ENCODE measurements at regions not wholly inside any gene's neighbourhood (a gene's known extent, or its start where the extent isn't known, plus 50 kb on each side); places are given as distances from the start of the nearest gene placed in this dataset.

DNA sequence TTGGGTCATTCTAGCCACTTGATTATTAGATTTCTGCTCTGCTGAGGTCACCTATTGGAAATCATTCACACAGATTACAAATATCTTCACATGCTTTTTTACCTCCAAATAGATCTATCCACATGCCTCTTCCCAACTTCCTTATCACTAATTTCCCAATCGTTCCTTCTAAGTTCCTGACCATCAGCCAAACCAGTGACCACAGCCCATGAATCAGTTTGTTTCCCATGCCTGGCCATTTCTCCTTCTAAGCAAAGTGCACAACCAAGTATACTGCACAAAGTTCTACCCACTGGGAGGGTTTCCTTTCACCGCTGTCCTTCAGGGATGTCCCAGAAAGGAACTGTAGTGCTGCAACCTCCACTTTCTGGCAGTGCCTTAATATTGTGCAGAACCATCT is 140.5 kb upstream of the SYNDIG1 start:
- TF ChIP-seq, protein P1, sequence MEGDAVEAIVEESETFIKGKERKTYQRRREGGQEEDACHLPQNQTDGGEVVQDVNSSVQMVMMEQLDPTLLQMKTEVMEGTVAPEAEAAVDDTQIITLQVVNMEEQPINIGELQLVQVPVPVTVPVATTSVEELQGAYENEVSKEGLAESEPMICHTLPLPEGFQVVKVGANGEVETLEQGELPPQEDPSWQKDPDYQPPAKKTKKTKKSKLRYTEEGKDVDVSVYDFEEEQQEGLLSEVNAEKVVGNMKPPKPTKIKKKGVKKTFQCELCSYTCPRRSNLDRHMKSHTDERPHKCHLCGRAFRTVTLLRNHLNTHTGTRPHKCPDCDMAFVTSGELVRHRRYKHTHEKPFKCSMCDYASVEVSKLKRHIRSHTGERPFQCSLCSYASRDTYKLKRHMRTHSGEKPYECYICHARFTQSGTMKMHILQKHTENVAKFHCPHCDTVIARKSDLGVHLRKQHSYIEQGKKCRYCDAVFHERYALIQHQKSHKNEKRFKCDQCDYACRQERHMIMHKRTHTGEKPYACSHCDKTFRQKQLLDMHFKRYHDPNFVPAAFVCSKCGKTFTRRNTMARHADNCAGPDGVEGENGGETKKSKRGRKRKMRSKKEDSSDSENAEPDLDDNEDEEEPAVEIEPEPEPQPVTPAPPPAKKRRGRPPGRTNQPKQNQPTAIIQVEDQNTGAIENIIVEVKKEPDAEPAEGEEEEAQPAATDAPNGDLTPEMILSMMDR (IDR thresholded peaks at IDR 0.05; ENCODE audit: low read length, missing control alignments), result no peak
- DNase-seq (ENCODE audit: low read depth), result no peak
- no peak overlapping the region for H3K4me3 ChIP-seq (replicated peaks; ENCODE audit: low read depth, low read length)

GRCh38 chr20:24321973-24322372 is 147.5 kb upstream of the SYNDIG1 start:
- TF ChIP-seq, protein P1 (IDR thresholded peaks at IDR 0.05; ENCODE audit: low read length, missing control alignments), result no peak
- no peak overlapping the region for H3K4me3 ChIP-seq (replicated peaks; ENCODE audit: low read depth, low read length)
- DNase-seq (ENCODE audit: low read depth), result no peak

DNA sequence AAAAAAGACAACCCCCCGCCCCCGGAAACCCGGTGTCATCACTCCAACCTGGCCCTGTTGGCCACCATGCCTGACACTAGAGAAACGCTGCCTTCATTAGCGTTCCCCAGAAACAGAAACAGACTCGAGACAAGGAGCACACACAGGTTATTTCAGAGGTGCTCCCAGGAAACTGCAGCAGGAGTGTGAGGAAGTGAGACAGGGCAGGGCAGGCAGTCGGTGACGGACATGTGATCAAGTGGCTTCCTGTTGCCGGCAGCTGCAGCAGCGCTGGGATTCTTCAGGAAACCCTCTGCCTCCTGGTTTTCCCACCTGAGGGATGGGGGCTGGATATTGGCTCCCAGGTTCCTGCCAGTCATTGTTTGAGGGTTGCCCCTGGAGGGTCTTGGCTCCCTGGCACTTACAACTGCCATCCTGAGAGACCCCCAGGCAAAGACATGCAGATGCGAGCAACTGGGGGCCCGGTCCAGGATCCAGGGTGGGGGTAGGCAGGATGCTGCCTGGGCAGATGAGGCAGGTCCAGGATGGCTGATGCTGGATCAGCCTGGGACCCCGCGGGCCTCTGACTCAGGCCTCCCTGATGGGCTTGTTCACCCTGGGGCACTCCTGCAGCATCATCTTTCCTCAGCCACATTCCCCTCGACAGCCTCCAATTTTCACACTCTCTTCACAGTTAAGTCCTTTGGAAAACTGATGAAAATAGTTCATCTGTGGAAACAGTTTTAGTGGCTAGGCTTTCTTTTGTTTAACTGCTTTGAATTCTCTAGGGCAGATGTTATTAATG is 150.7 kb upstream of the SYNDIG1 start:
- H3K4me3 ChIP-seq (replicated peaks; ENCODE audit: low read depth, low read length), result no peak overlapping the region
- no peak for DNase-seq (ENCODE audit: low read depth)
- TF ChIP-seq, protein P1 (IDR thresholded peaks at IDR 0.05; ENCODE audit: low read length, missing control alignments), result no peak

GRCh38 chr20:24317224-24317623 is 152.2 kb upstream of the SYNDIG1 start:
- no peak overlapping the region for H3K4me3 ChIP-seq (replicated peaks; ENCODE audit: low read depth, low read length)
- TF ChIP-seq, protein P1 (IDR thresholded peaks at IDR 0.05; ENCODE audit: low read length, missing control alignments), result no peak
- DNase-seq (ENCODE audit: low read depth), result no peak

DNA sequence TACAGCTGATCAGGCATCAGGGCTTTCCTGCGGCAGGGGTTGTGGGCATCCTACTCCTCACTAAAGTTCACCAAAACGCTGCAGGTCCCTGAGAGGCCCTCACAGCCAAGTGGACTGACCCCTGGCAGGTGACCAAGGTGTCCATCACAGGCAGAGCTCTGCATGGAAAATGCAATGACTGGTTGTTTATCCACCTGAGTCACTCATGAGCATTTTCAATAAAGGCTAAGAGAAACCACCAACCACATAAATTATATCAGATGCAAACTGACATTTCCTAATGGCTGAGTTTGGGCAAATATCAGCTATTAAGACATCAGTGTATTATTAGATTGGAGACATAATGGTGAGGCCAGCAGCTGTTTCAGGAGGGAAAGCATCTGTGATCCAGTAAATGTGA is 152.7 kb upstream of the SYNDIG1 start:
- H3K4me3 ChIP-seq (replicated peaks; ENCODE audit: low read depth, low read length), result no peak overlapping the region
- DNase-seq (ENCODE audit: low read depth), result no peak
- TF ChIP-seq, protein P1 (IDR thresholded peaks at IDR 0.05; ENCODE audit: low read length, missing control alignments), result no peak

DNA sequence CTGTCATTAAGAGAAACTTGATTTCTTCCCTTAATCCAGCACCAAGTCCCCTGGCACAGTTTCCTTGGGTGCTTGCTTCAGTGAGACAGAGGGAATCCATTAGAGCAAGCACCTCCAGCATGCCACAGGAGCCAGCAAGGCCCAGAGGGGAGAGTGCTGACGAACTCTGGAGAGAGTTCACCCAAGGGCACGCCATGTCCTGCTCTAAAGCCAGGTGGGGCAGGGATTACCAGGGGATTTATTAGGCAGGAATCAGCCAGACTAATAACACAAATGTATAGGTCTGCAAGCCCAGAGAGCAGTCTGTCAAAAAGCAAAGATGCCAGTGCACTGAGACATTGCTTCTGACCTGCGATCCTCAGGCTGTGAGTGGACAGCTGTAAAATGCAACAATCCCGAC is 155.4 kb upstream of the SYNDIG1 start:
- DNase-seq (ENCODE audit: low read depth), result no peak
- TF ChIP-seq, protein P1 (IDR thresholded peaks at IDR 0.05; ENCODE audit: low read length, missing control alignments), result no peak
- no peak overlapping the region for H3K4me3 ChIP-seq (replicated peaks; ENCODE audit: low read depth, low read length)

- DNase-seq (ENCODE audit: low read depth), result no peak
- no peak overlapping the region for H3K4me3 ChIP-seq (replicated peaks; ENCODE audit: low read depth, low read length)
- TF ChIP-seq, protein P1 (IDR thresholded peaks at IDR 0.05; ENCODE audit: low read length, missing control alignments), result no peak
These were observed 159.8 kb upstream of the SYNDIG1 start for GRCh38 chr20:24309596-24309995.

Data from fibroblast of pulmonary artery (primary cell).